ENCODE measurements at regions not wholly inside any gene's neighbourhood (a gene's known extent, or its start where the extent isn't known, plus 50 kb on each side); places are given as distances from the start of the nearest gene placed in this dataset.

DNA sequence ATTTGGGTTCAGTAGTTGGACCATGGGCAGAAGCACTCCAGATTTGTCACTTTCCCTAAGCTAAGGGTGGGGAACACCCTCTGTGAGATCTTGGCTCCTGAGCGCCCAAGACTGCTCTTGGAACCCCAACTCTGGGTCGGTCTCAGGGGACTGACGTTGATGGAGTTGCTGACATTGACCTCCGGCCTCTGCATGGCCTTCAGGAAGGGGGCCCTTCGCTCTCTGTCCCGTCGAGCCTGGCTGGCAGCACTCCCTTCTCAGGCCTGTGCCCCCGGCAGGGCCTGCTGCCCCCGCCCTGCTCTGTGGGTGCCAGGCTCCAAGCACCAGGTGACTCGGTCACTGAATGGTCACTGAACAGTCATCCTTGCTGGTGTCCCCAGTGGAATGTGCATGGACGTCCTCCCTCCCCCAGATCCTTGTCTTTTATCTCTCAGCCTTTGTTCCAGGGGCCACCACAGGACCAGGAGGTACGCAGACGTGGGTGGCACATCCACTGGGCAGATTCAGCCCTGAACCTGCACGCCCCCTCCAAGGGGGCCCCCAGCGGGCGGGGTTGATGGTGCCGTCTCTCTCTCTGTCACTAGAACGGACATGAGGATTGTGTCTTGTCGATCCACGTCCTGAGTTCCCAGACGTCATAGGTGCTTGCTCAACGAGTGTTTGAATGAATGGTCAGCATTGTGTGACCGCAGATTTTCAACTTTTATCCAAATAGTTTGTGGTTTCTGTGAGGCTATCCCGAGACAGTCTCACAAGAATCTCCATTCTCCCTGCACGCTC, 314.5 kb downstream of the SEC14L1 start:
- WGBS, 4 donors, result 79 to 84% (median 82%) methylated on average over 24 to 25 of the region's 25 CpGs
- intact Hi-C loops (cut with DNase I), result no loop called here
- peaks cover 5 to 100% (median 61%) of the 10 kb centered on the region in 12 donors for H3K4me1 ChIP-seq
- no peak for TF ChIP-seq CTCF (IDR thresholded peaks at IDR 0.05)
- TF ChIP-seq POLR2A (IDR thresholded peaks at IDR 0.05), result no peak
- H3K9me3 ChIP-seq, result no peaks in the 10 kb centered on the region
- no peaks in the 10 kb centered on the region for H3K36me3 ChIP-seq
- DNase-seq, result peak in 1 of 5 donors; percentile 31
- H3K27ac ChIP-seq, result peak overlapping the region in 6 of 12 donors; percentile 19 to 92 (median 59)
- H3K4me3 ChIP-seq, result peak overlapping the region in 3 of 12 donors; percentile 25 to 75 (median 33)
- no peaks in the 10 kb centered on the region for H3K27me3 ChIP-seq
- no peak for ATAC-seq

GRCh38 chr17:77455891-77456260, 315.1 kb downstream of the SEC14L1 start:
- Histone ChIP-seq H3K4me1 (peaks cover 5 to 100% (median 61%) of the 10 kb centered on the region in 12 donors), H3K4me3 (peak overlapping the region in 1 of 12 donors; percentile 75), H3K27ac (peak overlapping the region in 4 of 12 donors; percentile 33 to 92 (median 70)), H3K9me3 (no peaks in the 10 kb centered on the region), H3K27me3 (no peaks in the 10 kb centered on the region), H3K36me3 (no peaks in the 10 kb centered on the region)
- 77 to 92% (median 83%) methylated on average over 13 to 16 of the region's 16 CpGs for WGBS, 4 donors
- DNase-seq (peak in 1 of 5 donors; percentile 29), ATAC-seq (no peak)
- TF ChIP-seq POLR2A (IDR thresholded peaks at IDR 0.05), result no peak
- no peak for TF ChIP-seq CTCF (IDR thresholded peaks at IDR 0.05)
- intact Hi-C loops (cut with DNase I), result no loop called here

GRCh38 chr17:77456271-77456950, 315.6 kb downstream of the SEC14L1 start:
- 88 to 97% (median 93%) methylated on average over 11 to 18 of the region's 18 CpGs for WGBS, 4 donors
- Histone ChIP-seq H3K36me3 (no peaks in the 10 kb centered on the region), H3K4me1 (peaks cover 5 to 100% (median 57%) of the 10 kb centered on the region in 12 donors), H3K4me3 (peak overlapping the region in 1 of 12 donors; percentile 75), H3K9me3 (no peaks in the 10 kb centered on the region), H3K27ac (peak overlapping the region in 3 of 12 donors; percentile 14 to 91 (median 31)), H3K27me3 (no peaks in the 10 kb centered on the region)
- intact Hi-C loops (cut with DNase I), result no loop called here
- peak in 1 of 5 donors; percentile 22 for DNase-seq
- ATAC-seq, result no peak
- no peak for TF ChIP-seq CTCF (IDR thresholded peaks at IDR 0.05)
- TF ChIP-seq POLR2A (IDR thresholded peaks at IDR 0.05), result no peak

- peak overlapping the region in 1 of 12 donors; percentile 75 for H3K4me3 ChIP-seq
- H3K36me3 ChIP-seq, result no peaks in the 10 kb centered on the region
- H3K27ac ChIP-seq, result peak overlapping the region in 2 of 12 donors; percentile 14 to 91
- H3K4me1 ChIP-seq, result peaks cover 7 to 100% (median 56%) of the 10 kb centered on the region in 12 donors
- no peaks in the 10 kb centered on the region for H3K27me3 ChIP-seq
- DNase-seq (peak in 1 of 5 donors; percentile 22), ATAC-seq (peak in 1 of 4 donors; percentile 11)
- TF ChIP-seq POLR2A (IDR thresholded peaks at IDR 0.05) (no peak), CTCF (IDR thresholded peaks at IDR 0.05) (no peak)
- no peaks in the 10 kb centered on the region for H3K9me3 ChIP-seq
- WGBS, 4 donors, result 71 to 84% (median 82%) methylated on average over 9 to 18 of the region's 18 CpGs
- intact Hi-C loops (cut with DNase I), result no loop called here
Observed at GRCh38 chr17:77456951-77457548, 316.3 kb downstream of the SEC14L1 start.
